WTC11 (cell line): ENCODE measurements at regions not wholly inside any gene's neighbourhood (a gene's known extent, or its start where the extent isn't known, plus 50 kb on each side); places are given as distances from the start of the nearest gene placed in this dataset.

Source experiments
- ATAC-seq: fragments of 200-7000 bp; cut with Tn5 transposase; 2 replicates; pipeline ENCODE4 v1.10.0; 2021; ENCODE audit warnings: mild to moderate bottlenecking, moderate library complexity
- CTCF ChIA-PET: fragments of 300-600 bp; sonication (Branson Sonifier 250); formaldehyde crosslinking; loops from one replicate; lab custom pipeline; 2021; ENCODE audit warnings: antibody characterized with exemption; lab: Charles Lee
- POLR2A ChIA-PET: fragments of 350-600 bp; sonication (Branson Sonifier 250); formaldehyde crosslinking; loops from one replicate; lab custom pipeline; 2021; ENCODE audit warnings: antibody characterized with exemption; lab: Charles Lee
- DNase-seq: peaks from one replicate; pipeline ENCODE4 v3.0.0; 2021; ENCODE audit warnings: low spot score
- H3K27ac Mint-ChIP-seq: 2 replicates; pipeline ENCODE4 v1.8.0; 2021; ENCODE audit warnings: mixed read lengths
- H3K27me3 Mint-ChIP-seq: 2 replicates; pipeline ENCODE4 v1.8.0; 2021; ENCODE audit warnings: low read depth, mild to moderate bottlenecking, moderate library complexity, mixed read lengths
- H3K36me3 Mint-ChIP-seq: 2 replicates; pipeline ENCODE4 v1.8.0; 2021; ENCODE audit warnings: mixed read lengths
- H3K4me1 Mint-ChIP-seq: 2 replicates; pipeline ENCODE4 v1.8.0; 2022; ENCODE audit warnings: mixed read lengths
- H3K4me3 Mint-ChIP-seq: 2 replicates; pipeline ENCODE4 v1.8.0; 2021; ENCODE audit warnings: mild to moderate bottlenecking, moderate library complexity, mixed read lengths
- H3K9me3 Mint-ChIP-seq: 2 replicates; pipeline ENCODE4 v1.8.0; 2021; ENCODE audit warnings: mixed read lengths
- AR ChIP-seq: fragments of 250-450 bp; sonication (Bioruptor Pico); IDR thresholded peaks from 2 replicates; pipeline ENCODE4 v1.9.0; 2021; ENCODE audit warnings: mild to moderate bottlenecking
- ATF2 ChIP-seq: sonication (generic); formaldehyde crosslinking; IDR thresholded peaks from 2 replicates; pipeline ENCODE4 v1.8.1; 2022; ENCODE audit warnings: low read depth, missing genetic modification reagents, borderline replicate concordance
- ATF6 ChIP-seq: sonication (generic); formaldehyde crosslinking; IDR thresholded peaks from 2 replicates; pipeline ENCODE4 v1.8.1; 2023; ENCODE audit warnings: mild to moderate bottlenecking, missing genetic modification reagents
- CDX4 ChIP-seq: fragments of 250-450 bp; sonication (Bioruptor Pico); IDR thresholded peaks from 2 replicates; pipeline ENCODE4 v1.9.0; 2021; ENCODE audit warnings: moderate library complexity, mild to moderate bottlenecking, inconsistent platforms, borderline replicate concordance
- E2F4 ChIP-seq: sonication (generic); formaldehyde crosslinking; IDR thresholded peaks from 2 replicates; pipeline ENCODE4 v1.8.1; 2022; ENCODE audit warnings: low read depth, mild to moderate bottlenecking, moderate library complexity, missing genetic modification reagents, borderline replicate concordance
- ELF4 ChIP-seq: sonication (generic); formaldehyde crosslinking; IDR thresholded peaks from 2 replicates; pipeline ENCODE4 v1.8.1; 2022; ENCODE audit warnings: low read depth, mild to moderate bottlenecking, moderate library complexity, missing genetic modification reagents
- EMX1 ChIP-seq: fragments of 250-450 bp; sonication (Bioruptor Pico); IDR thresholded peaks from 2 replicates; pipeline ENCODE4 v1.8.0; 2021; ENCODE audit warnings: mild to moderate bottlenecking
- FOXJ3 ChIP-seq: sonication (generic); formaldehyde crosslinking; IDR thresholded peaks from 2 replicates; pipeline ENCODE4 v1.9.0; 2021; ENCODE audit warnings: missing genetic modification reagents, mild to moderate bottlenecking, borderline replicate concordance
- GRHL2 ChIP-seq: fragments of 250-450 bp; sonication (Bioruptor Pico); IDR thresholded peaks from 2 replicates; pipeline ENCODE4 v1.8.0; 2022; ENCODE audit warnings: mild to moderate bottlenecking, moderate library complexity; ENCODE audit not compliant: insufficient replicate concordance, severe bottlenecking
- HMGA2 ChIP-seq: fragments of 250-450 bp; sonication (Bioruptor Pico); IDR thresholded peaks from 2 replicates; pipeline ENCODE4 v1.4.0; 2021; ENCODE audit warnings: mild to moderate bottlenecking, moderate library complexity
- HMGXB4 ChIP-seq: sonication (generic); formaldehyde crosslinking; IDR thresholded peaks from 2 replicates; pipeline ENCODE4 v1.8.1; 2023; ENCODE audit warnings: mild to moderate bottlenecking, moderate library complexity, missing genetic modification reagents
- IRF1 ChIP-seq: sonication (generic); formaldehyde crosslinking; IDR thresholded peaks from 2 replicates; pipeline ENCODE4 v1.8.0; 2023; ENCODE audit warnings: missing genetic modification reagents
- JUN ChIP-seq: sonication (generic); formaldehyde crosslinking; IDR thresholded peaks from 2 replicates; pipeline ENCODE4 v1.8.0; 2023; ENCODE audit warnings: mild to moderate bottlenecking, missing genetic modification reagents
- MLX ChIP-seq: sonication (generic); formaldehyde crosslinking; IDR thresholded peaks from 2 replicates; pipeline ENCODE4 v1.8.1; 2023; ENCODE audit warnings: mild to moderate bottlenecking, missing genetic modification reagents, moderate library complexity
- NR1H2 ChIP-seq: sonication (generic); formaldehyde crosslinking; IDR thresholded peaks from 2 replicates; pipeline ENCODE4 v1.9.0; 2021; ENCODE audit warnings: mild to moderate bottlenecking, moderate library complexity, missing genetic modification reagents
- NR2C2 ChIP-seq: sonication (generic); formaldehyde crosslinking; IDR thresholded peaks from 2 replicates; pipeline ENCODE4 v1.8.0; 2022; ENCODE audit warnings: mild to moderate bottlenecking, missing genetic modification reagents
- PRRX2 ChIP-seq: fragments of 250-450 bp; sonication (Bioruptor Pico); IDR thresholded peaks from 2 replicates; pipeline ENCODE4 v1.8.0; 2021; ENCODE audit warnings: mild to moderate bottlenecking
- RELA ChIP-seq: sonication (generic); formaldehyde crosslinking; IDR thresholded peaks from 2 replicates; pipeline ENCODE4 v1.8.1; 2022; ENCODE audit warnings: missing genetic modification reagents, mild to moderate bottlenecking, borderline replicate concordance
- SMAD4 ChIP-seq: sonication (generic); formaldehyde crosslinking; IDR thresholded peaks from 2 replicates; pipeline ENCODE4 v1.8.0; 2022; ENCODE audit warnings: mild to moderate bottlenecking, missing genetic modification reagents
- SOX15 ChIP-seq: fragments of 250-450 bp; sonication (Bioruptor Pico); IDR thresholded peaks from 2 replicates; pipeline ENCODE4 v1.9.0; 2021; ENCODE audit warnings: mild to moderate bottlenecking
- TEAD4 ChIP-seq: sonication (generic); formaldehyde crosslinking; IDR thresholded peaks from 2 replicates; pipeline ENCODE4 v1.8.0; 2022; ENCODE audit warnings: mild to moderate bottlenecking, missing genetic modification reagents
- USF1 ChIP-seq: sonication (generic); formaldehyde crosslinking; IDR thresholded peaks from 2 replicates; pipeline ENCODE4 v1.8.0; 2022; ENCODE audit warnings: mild to moderate bottlenecking, missing genetic modification reagents
- ZMAT4 ChIP-seq: fragments of 250-450 bp; sonication (Bioruptor Pico); IDR thresholded peaks from 2 replicates; pipeline ENCODE4 v1.9.0; 2021; ENCODE audit warnings: mild to moderate bottlenecking
- ZNF232 ChIP-seq: sonication (generic); formaldehyde crosslinking; IDR thresholded peaks from 2 replicates; pipeline ENCODE4 v1.8.0; 2022; ENCODE audit warnings: mild to moderate bottlenecking, missing genetic modification reagents
- ZNF396 ChIP-seq: fragments of 250-450 bp; sonication (Bioruptor Pico); IDR thresholded peaks from 2 replicates; pipeline ENCODE4 v1.8.0; 2021; ENCODE audit warnings: mild to moderate bottlenecking, moderate library complexity, borderline replicate concordance

- TF ChIP-seq E2F4 (CRISPR knock-in tag), result no peak
- TF ChIP-seq ZNF232, result no peak
- no peak for TF ChIP-seq ATF6
- TF ChIP-seq SOX15, result no peak
- no peak for TF ChIP-seq GRHL2 (CRISPR knock-in tag)
- TF ChIP-seq USF1 (CRISPR knock-in tag), result no peak
- TF ChIP-seq PRRX2 (CRISPR knock-in tag), result no peak
- no peak for TF ChIP-seq FOXJ3 (CRISPR knock-in tag)
- no peak for TF ChIP-seq MLX (CRISPR knock-in tag)
- TF ChIP-seq AR, result no peak
- no peak for TF ChIP-seq ATF2 (CRISPR knock-in tag)
Observed at GRCh38 chr4:18934197-18934596, 912.6 kb upstream of the LCORL start (continued).

- Mint-ChIP-seq H3K9me3 (peaks cover 10% of the 10 kb centered on the region), H3K27ac (no peak overlapping the region), H3K4me3 (no peak overlapping the region), H3K36me3 (no peaks in the 10 kb centered on the region), H3K4me1 (peaks cover 25% of the 10 kb centered on the region), H3K27me3 (no peaks in the 10 kb centered on the region)
- DNase-seq (no peak), ATAC-seq (no peak)
- ChIA-PET CTCF (no interaction called here), POLR2A (no interaction called here)
- TF ChIP-seq SMAD4 (CRISPR knock-in tag) (no peak), ZNF396 (no peak), TEAD4 (CRISPR knock-in tag) (no peak), JUN (CRISPR knock-in tag) (no peak), RELA (CRISPR knock-in tag) (no peak), HMGA2 (no peak), ELF4 (CRISPR knock-in tag) (no peak), NR1H2 (CRISPR knock-in tag) (no peak), ZMAT4 (no peak), IRF1 (CRISPR knock-in tag) (no peak), HMGXB4 (CRISPR knock-in tag) (no peak), CDX4 (CRISPR knock-in tag) (no peak), EMX1 (no peak), NR2C2 (no peak)
Observed at GRCh38 chr4:18932730-18933339, 911.3 kb upstream of the LCORL start.
